RWPE1 (cell line): ENCODE measurements at regions not wholly inside any gene's neighbourhood (a gene's known extent, or its start where the extent isn't known, plus 50 kb on each side); places are given as distances from the start of the nearest gene placed in this dataset.
A peak's percentile ranks its signal among the peaks of the same experiment; 100 is the strongest.
"Not testable (repeated sequence)": the region's sequence is repeated elsewhere in the genome, so short reads cannot be mapped to it uniquely, and the experiment has no call there.

Source experiments
- CTCF ChIA-PET: fragments of 350-600 bp; sonication (Branson Sonifier 250); formaldehyde crosslinking; extraction: SDS; loops from one replicate; lab custom pipeline; 2021; lab: Yijun Ruan, JAX
- POLR2A ChIA-PET: fragments of 400-600 bp; formaldehyde crosslinking; extraction: SDS; loops from one replicate; lab custom pipeline; 2020; ENCODE audit warnings: antibody characterized with exemption; ENCODE audit not compliant: low non-redundant PET; lab: Yijun Ruan, JAX
- DNase-seq: peaks from one replicate; pipeline ENCODE4 v3.0.0; 2012; ENCODE audit warnings: low spot score
- H3K27ac ChIP-seq: fragments of 450-650 bp; 2 replicates; pipeline ENCODE4 v1.5.1; 2017
- CTCF ChIP-seq: fragments of 450-650 bp; conservative IDR thresholded peaks from 2 replicates; pipeline ENCODE4 v1.5.1; 2017; ENCODE audit warnings: low read depth, mild to moderate bottlenecking

- CTCF ChIA-PET = no interaction called here
- DNase-seq = no peak
- H3K27ac ChIP-seq = no peak overlapping the region
- no peak for TF ChIP-seq CTCF
- POLR2A ChIA-PET = no interaction called here
Measured at GRCh38 chr18:76005632-76006208, 489.3 kb downstream of the ZNF516 start.

- CTCF ChIA-PET, H3K27ac ChIP-seq, POLR2A ChIA-PET, DNase-seq: not testable (repeated sequence)
Measured at GRCh38 chr18:75987913-75988312, 507.1 kb downstream of the ZNF516 start.

- no peak for TF ChIP-seq CTCF
- CTCF ChIA-PET = no interaction called here
- no peak for DNase-seq
- POLR2A ChIA-PET = no interaction called here
- no peak overlapping the region for H3K27ac ChIP-seq
Measured at GRCh38 chr18:75984853-75985252, 510.2 kb downstream of the ZNF516 start.

GRCh38 chr18:75981102-75981501, 513.9 kb downstream of the ZNF516 start:
- CTCF ChIA-PET = no interaction called here
- POLR2A ChIA-PET = no interaction called here
- DNase-seq = no peak
- TF ChIP-seq CTCF = no peak
- no peak overlapping the region for H3K27ac ChIP-seq

GRCh38 chr18:75977081-75977480, 518.0 kb downstream of the ZNF516 start:
- DNase-seq = peak; percentile 3
- H3K27ac ChIP-seq = no peak overlapping the region
- no peak for TF ChIP-seq CTCF
- ChIA-PET CTCF (no interaction called here), POLR2A (no interaction called here)

- ChIA-PET CTCF (no interaction called here), POLR2A (no interaction called here)
- TF ChIP-seq CTCF = no peak
- DNase-seq = no peak
- H3K27ac ChIP-seq = no peak overlapping the region
Measured at GRCh38 chr18:75970212-75970611, 524.8 kb downstream of the ZNF516 start.

- POLR2A ChIA-PET = no interaction called here
- DNase-seq = no peak
- no peak overlapping the region for H3K27ac ChIP-seq
- no peak for TF ChIP-seq CTCF
- CTCF ChIA-PET = no interaction called here
Measured at GRCh38 chr18:75966431-75966830, 528.6 kb downstream of the ZNF516 start.
